PFSK-1 (cell line): ENCODE measurements at regions not wholly inside any gene's neighbourhood (a gene's known extent, or its start where the extent isn't known, plus 50 kb on each side); places are given as distances from the start of the nearest gene placed in this dataset.

Experiments
- FOXP2 ChIP-seq: optimal IDR thresholded peaks from 2 replicates; pipeline ENCODE3; 2011; ENCODE audit warnings: borderline replicate concordance, control low read depth, inconsistent platforms; ENCODE audit not compliant: insufficient read depth; ENCODE audit errors: extremely low read length, extremely low read depth
- POLR2AphosphoS5 ChIP-seq: IDR thresholded peaks from 2 replicates; pipeline ENCODE4 v1.6.1; 2012; ENCODE audit warnings: low read depth, mild to moderate bottlenecking, control low read depth, low read length, moderate library complexity
- SIN3A ChIP-seq: IDR thresholded peaks from 2 replicates; pipeline ENCODE4 v1.6.1; 2012; ENCODE audit warnings: mild to moderate bottlenecking, low read length, moderate library complexity, borderline replicate concordance; ENCODE audit not compliant: insufficient read depth
- TAF1 ChIP-seq: IDR thresholded peaks from 2 replicates; pipeline ENCODE4 v1.6.1; 2012; ENCODE audit warnings: low read length, control low read depth, borderline replicate concordance; ENCODE audit not compliant: insufficient read depth
- TF ChIP-seq, protein P1 (sequence below), 2 experiments: IDR thresholded peaks; 2 replicates each; pipeline versions ENCODE4 v1.6.1 to v1.8.0; 2011 to 2012; ENCODE audit warnings: low read depth in 2 of 2, low read length in 2 of 2, control low read depth in 1 of 2, inconsistent platforms in 1 of 2, mild to moderate bottlenecking in 1 of 2, moderate library complexity in 1 of 2; ENCODE audit not compliant: insufficient read depth in 1 of 2

DNA sequence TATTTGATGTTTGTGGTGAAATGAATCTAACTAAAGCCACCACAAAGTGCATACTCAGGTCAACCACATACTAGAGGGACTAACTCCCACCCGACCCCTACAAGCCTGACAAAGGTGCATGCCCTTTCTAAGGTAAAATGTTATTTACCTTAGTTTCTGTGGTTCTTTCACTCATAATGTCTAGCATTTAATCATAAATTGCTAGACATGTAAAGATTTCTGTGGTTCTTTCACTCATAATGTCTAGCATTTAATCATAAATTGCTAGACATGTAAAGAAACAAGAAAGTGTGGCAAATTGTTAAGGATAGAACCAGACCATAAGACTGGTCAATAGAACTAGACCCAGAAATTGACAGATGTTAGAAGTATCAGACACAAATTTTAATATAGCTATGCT, 193.0 kb upstream of the PBX1 start:
- TF ChIP-seq POLR2AphosphoS5 (no peak), SIN3A (no peak), FOXP2 (no peak), TAF1 (no peak)
- TF ChIP-seq, protein P1, sequence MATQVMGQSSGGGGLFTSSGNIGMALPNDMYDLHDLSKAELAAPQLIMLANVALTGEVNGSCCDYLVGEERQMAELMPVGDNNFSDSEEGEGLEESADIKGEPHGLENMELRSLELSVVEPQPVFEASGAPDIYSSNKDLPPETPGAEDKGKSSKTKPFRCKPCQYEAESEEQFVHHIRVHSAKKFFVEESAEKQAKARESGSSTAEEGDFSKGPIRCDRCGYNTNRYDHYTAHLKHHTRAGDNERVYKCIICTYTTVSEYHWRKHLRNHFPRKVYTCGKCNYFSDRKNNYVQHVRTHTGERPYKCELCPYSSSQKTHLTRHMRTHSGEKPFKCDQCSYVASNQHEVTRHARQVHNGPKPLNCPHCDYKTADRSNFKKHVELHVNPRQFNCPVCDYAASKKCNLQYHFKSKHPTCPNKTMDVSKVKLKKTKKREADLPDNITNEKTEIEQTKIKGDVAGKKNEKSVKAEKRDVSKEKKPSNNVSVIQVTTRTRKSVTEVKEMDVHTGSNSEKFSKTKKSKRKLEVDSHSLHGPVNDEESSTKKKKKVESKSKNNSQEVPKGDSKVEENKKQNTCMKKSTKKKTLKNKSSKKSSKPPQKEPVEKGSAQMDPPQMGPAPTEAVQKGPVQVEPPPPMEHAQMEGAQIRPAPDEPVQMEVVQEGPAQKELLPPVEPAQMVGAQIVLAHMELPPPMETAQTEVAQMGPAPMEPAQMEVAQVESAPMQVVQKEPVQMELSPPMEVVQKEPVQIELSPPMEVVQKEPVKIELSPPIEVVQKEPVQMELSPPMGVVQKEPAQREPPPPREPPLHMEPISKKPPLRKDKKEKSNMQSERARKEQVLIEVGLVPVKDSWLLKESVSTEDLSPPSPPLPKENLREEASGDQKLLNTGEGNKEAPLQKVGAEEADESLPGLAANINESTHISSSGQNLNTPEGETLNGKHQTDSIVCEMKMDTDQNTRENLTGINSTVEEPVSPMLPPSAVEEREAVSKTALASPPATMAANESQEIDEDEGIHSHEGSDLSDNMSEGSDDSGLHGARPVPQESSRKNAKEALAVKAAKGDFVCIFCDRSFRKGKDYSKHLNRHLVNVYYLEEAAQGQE (IDR thresholded peaks at IDR 0.05; ENCODE audit: insufficient read depth in 1 of 2, low read depth in 2 of 2, low read length in 2 of 2), result no peak

DNA sequence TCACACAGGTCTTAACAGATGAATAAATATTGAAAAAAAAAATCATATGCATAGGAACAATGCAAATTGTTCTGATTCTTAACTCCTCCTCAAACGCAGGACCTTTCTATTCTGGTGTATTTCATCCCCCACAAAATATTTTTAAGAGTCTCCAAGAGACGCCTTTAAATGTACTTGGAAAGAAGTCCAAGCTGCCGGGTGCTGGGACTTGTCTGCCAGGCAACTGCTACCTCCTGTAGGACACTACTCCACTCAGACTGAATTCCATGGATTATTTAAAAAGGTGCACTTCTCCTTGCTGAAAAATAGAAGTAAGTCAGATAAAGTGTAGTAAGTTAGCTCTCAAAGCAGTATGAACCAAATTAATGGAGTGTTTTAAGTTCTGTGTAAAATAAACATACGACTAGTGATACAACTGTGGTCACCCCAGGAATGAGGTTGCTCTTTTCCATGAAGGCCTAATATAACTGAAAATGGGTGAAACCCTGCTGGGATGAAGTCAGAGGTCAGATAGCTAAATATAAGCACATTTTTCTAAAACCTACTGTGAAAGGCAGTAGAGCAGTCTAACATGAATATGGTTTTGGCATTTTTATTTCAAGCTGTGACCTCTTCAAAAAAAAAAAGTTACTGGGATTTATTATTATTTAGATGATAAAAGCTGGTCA, 189.2 kb upstream of the PBX1 start:
- TF ChIP-seq POLR2AphosphoS5 (no peak), SIN3A (no peak), TAF1 (no peak), FOXP2 (no peak)
- TF ChIP-seq, protein P1 (IDR thresholded peaks at IDR 0.05; ENCODE audit: insufficient read depth in 1 of 2, low read depth in 2 of 2, low read length in 2 of 2), result no peak

DNA sequence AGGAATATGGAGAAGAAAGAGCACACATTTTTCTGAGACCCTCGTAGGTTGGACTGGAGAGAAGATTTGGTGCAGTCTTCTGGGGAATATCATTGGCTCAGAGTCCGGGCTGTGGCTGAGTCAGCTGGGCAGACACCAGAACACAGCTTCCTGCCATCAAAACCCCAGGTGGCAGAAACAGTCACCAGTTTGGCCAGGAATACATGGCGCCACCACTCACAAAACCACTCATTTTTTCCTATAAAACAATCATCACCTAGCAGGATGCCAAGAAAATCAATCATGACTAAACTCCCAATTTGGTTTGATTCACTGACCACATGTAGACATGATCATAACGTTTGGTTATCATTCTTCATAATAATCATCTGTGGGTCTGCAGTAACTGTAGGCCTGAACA, 178.1 kb upstream of the PBX1 start:
- TF ChIP-seq SIN3A, result no peak
- TF ChIP-seq POLR2AphosphoS5, result no peak
- TF ChIP-seq TAF1, result no peak
- no peak for TF ChIP-seq FOXP2
- TF ChIP-seq, protein P1 (IDR thresholded peaks at IDR 0.05; ENCODE audit: insufficient read depth in 1 of 2, low read depth in 2 of 2, low read length in 2 of 2), result no peak

DNA sequence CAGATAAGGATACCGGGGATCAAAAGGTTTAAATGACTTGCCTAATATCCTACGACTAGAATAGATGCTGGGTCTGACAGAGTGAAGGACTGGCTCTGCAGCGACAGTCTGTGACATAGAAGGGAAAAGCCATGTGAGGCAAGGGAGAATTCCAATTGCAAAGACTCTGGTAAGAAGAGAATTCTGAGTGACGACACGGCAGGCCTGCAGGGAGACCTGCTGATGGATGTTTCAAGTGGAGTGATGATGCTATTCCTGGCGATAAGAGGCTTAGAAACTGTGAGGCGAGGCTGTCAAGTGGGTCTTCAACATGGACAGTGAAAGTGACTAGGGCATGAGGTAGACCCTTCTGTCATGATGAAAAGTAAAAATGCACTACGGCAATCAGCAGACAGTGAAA, 176.6 kb upstream of the PBX1 start:
- TF ChIP-seq TAF1, result no peak
- TF ChIP-seq POLR2AphosphoS5, result no peak
- no peak for TF ChIP-seq SIN3A
- TF ChIP-seq FOXP2, result no peak
- TF ChIP-seq, protein P1 (IDR thresholded peaks at IDR 0.05; ENCODE audit: insufficient read depth in 1 of 2, low read depth in 2 of 2, low read length in 2 of 2), result no peak

DNA sequence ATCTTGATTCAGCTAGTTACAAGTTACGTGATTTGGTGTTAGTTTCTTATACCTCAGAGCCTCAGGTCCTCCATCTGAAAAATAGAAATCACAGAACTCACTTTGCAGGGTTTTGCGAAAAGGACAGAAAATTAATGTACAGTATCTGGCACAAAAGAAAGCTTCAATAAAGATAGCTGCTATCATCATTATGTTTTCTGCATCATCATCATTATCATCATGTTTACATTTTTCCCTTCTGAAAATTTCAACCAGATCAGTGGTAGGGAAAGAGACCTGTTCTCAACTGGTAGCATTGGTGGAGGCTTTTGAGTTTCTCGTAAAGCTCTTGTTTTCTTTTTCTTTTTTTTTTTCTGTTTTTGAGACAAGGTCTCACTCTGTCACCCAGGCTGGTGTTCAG, 174.7 kb upstream of the PBX1 start:
- TF ChIP-seq TAF1, result no peak
- no peak for TF ChIP-seq SIN3A
- no peak for TF ChIP-seq POLR2AphosphoS5
- TF ChIP-seq, protein P1 (IDR thresholded peaks at IDR 0.05; ENCODE audit: insufficient read depth in 1 of 2, low read depth in 2 of 2, low read length in 2 of 2), result no peak
- no peak for TF ChIP-seq FOXP2
